ENCODE measurements at regions not wholly inside any gene's neighbourhood (a gene's known extent, or its start where the extent isn't known, plus 50 kb on each side); places are given as distances from the start of the nearest gene placed in this dataset.

- intact Hi-C loops (cut with micrococcal nuclease): no loop called here
- Mint-ChIP-seq H3K4me1 (no peaks in the 10 kb centered on the region), H3K27ac (no peak overlapping the region), H3K27me3 (peaks cover 26% of the 10 kb centered on the region), H3K36me3 (ENCODE audit: low read depth) (no peaks in the 10 kb centered on the region), H3K4me3 (no peak overlapping the region), H3K9me3 (no peaks in the 10 kb centered on the region)
- ATAC-seq (ENCODE audit: low read depth): no peak
- CTCF ChIA-PET: no interaction called here
- DNase-seq: no peak
- TF ChIP-seq CTCF (IDR thresholded peaks at IDR 0.05): no peak
- POLR2A ChIA-PET: no interaction called here
Measured at GRCh38 chr15:93332168-93332553, 243.2 kb upstream of the RGMA start.

DNA sequence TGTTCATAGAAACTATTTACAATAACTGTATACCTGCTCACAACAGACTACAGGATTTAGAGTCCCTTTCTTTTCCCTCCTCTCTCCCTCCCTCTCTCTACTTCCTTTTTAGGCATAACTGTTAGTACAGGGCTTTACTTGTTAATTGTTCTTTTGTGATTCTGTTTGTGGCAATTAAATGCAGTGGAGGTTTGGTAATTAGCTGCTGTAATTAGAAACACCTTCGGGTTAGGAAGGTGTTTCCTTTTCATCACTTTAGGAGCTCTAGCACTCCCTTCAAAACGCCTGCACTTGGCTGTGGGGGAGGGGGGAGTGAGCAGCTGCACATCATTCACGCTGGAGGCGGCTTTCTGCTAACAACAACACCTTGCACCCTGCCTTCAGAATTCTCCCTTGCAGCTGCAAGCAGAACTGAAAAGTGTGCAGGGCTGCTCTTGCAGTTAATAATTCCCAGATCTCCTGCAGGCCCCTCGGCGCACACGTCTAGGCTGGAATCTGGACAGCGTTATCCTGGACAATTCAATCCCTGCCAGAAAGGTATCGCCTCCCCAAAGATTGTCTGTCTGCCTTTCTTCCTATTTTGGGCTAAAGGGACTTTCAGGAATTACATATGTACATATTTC lies 242.6 kb upstream of the RGMA start:
- ChIA-PET CTCF (no interaction called here), POLR2A (no interaction called here)
- ATAC-seq (ENCODE audit: low read depth): no peak
- no peak for DNase-seq
- Mint-ChIP-seq H3K27ac (no peak overlapping the region), H3K36me3 (ENCODE audit: low read depth) (no peaks in the 10 kb centered on the region), H3K27me3 (peaks cover 26% of the 10 kb centered on the region), H3K9me3 (no peaks in the 10 kb centered on the region), H3K4me3 (no peak overlapping the region), H3K4me1 (no peaks in the 10 kb centered on the region)
- no peak for TF ChIP-seq CTCF (IDR thresholded peaks at IDR 0.05)
- intact Hi-C loops (cut with micrococcal nuclease): no loop called here

- DNase-seq (no peak), ATAC-seq (ENCODE audit: low read depth) (no peak)
- H3K27me3 Mint-ChIP-seq: peaks cover 26% of the 10 kb centered on the region
- ChIA-PET CTCF (no interaction called here), POLR2A (no interaction called here)
- H3K9me3 Mint-ChIP-seq: no peaks in the 10 kb centered on the region
- TF ChIP-seq CTCF (IDR thresholded peaks at IDR 0.05): no peak
- H3K27ac Mint-ChIP-seq: no peak overlapping the region
- intact Hi-C loops (cut with micrococcal nuclease): no loop called here
- no peak overlapping the region for H3K4me3 Mint-ChIP-seq
- no peaks in the 10 kb centered on the region for H3K4me1 Mint-ChIP-seq
- H3K36me3 Mint-ChIP-seq (ENCODE audit: low read depth): no peaks in the 10 kb centered on the region
Measured at GRCh38 chr15:93330912-93331544, 242.0 kb upstream of the RGMA start.

GRCh38 chr15:93327364-93327763 lies 238.4 kb upstream of the RGMA start:
- CTCF ChIA-PET: no interaction called here

More at GRCh38 chr15:93327364-93327763, 238.4 kb upstream of the RGMA start:
- no peaks in the 10 kb centered on the region for H3K36me3 Mint-ChIP-seq (ENCODE audit: low read depth)
- peaks cover 17% of the 10 kb centered on the region for H3K27me3 Mint-ChIP-seq
- H3K4me3 Mint-ChIP-seq: no peak overlapping the region
- no peak for ATAC-seq (ENCODE audit: low read depth)
- intact Hi-C loops (cut with micrococcal nuclease): no loop called here
- H3K4me1 Mint-ChIP-seq: no peaks in the 10 kb centered on the region
- H3K27ac Mint-ChIP-seq: no peak overlapping the region
- DNase-seq: no peak
- POLR2A ChIA-PET: no interaction called here
- TF ChIP-seq CTCF (IDR thresholded peaks at IDR 0.05): no peak
- H3K9me3 Mint-ChIP-seq: no peaks in the 10 kb centered on the region

Measured in activated B cell treated with CpG ODN at 0.5 μM for 24 hours (primary cell).